AG10803 (cell line): ENCODE measurements at regions not wholly inside any gene's neighbourhood (a gene's known extent, or its start where the extent isn't known, plus 50 kb on each side); places are given as distances from the start of the nearest gene placed in this dataset.
A peak's percentile ranks its signal among the peaks of the same experiment; 100 is the strongest.

Source experiments
- DNase-seq: peaks from one replicate; pipeline ENCODE4 v3.0.0; 2010; ENCODE audit warnings: low read depth
- H3K4me3 ChIP-seq: 2 replicates; pipeline ENCODE4 v1.5.1; 2011; ENCODE audit warnings: mild to moderate bottlenecking, low read length, control low read depth
- TF ChIP-seq, protein P1 (sequence below): conservative IDR thresholded peaks from 2 replicates; pipeline ENCODE4 v1.5.1; 2011; ENCODE audit warnings: mild to moderate bottlenecking, low read length, control low read depth, inconsistent platforms

DNA sequence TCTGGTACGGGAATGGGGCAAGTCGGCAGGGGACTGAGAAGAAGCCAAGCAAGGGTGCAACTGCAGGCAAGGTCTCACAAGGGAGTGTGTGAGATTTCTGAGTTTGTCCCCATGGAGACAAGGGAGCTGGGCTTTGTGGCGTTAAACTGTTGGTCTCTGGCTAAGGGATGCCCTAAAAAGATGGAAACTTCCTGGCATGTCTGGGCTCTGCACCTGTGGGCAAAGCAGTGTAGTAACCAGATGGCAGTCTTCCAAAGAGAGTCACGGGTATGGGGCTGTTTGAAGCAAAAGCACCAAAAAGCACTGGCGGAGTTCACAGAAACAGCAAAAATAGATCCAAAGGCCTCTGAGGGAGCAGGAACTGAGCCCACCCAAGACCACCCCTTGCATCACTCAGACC lies 104.8 kb upstream of the SLC44A3 start:
- no peak for DNase-seq
- TF ChIP-seq, protein P1, sequence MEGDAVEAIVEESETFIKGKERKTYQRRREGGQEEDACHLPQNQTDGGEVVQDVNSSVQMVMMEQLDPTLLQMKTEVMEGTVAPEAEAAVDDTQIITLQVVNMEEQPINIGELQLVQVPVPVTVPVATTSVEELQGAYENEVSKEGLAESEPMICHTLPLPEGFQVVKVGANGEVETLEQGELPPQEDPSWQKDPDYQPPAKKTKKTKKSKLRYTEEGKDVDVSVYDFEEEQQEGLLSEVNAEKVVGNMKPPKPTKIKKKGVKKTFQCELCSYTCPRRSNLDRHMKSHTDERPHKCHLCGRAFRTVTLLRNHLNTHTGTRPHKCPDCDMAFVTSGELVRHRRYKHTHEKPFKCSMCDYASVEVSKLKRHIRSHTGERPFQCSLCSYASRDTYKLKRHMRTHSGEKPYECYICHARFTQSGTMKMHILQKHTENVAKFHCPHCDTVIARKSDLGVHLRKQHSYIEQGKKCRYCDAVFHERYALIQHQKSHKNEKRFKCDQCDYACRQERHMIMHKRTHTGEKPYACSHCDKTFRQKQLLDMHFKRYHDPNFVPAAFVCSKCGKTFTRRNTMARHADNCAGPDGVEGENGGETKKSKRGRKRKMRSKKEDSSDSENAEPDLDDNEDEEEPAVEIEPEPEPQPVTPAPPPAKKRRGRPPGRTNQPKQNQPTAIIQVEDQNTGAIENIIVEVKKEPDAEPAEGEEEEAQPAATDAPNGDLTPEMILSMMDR = no peak
- H3K4me3 ChIP-seq = no peak overlapping the region

GRCh38 chr1:94714552-94714951 lies 105.6 kb upstream of the SLC44A3 start:
- no peak for DNase-seq
- H3K4me3 ChIP-seq = no peak overlapping the region
- TF ChIP-seq, protein P1 = no peak

DNA sequence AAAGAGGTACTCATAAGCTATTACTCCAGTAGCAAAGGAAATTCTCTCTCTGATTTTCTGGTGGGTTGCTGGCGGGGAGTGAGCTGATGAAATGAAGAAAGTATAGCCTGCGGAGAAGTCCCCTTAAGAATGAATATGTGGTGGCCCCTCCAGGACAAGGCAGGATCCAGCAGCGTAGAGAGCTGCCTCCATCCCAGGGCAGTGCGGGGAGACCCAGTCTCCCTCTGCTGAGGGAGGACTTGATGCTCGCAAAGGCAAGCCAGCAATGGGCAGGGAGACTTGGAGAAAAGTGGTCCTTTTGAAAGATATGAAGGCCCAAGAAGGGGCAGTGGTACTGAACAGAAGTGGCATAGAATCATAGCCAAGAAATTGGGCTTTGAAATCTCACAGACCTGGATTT lies 106.0 kb upstream of the SLC44A3 start:
- TF ChIP-seq, protein P1 = no peak
- no peak for DNase-seq
- no peak overlapping the region for H3K4me3 ChIP-seq

DNA sequence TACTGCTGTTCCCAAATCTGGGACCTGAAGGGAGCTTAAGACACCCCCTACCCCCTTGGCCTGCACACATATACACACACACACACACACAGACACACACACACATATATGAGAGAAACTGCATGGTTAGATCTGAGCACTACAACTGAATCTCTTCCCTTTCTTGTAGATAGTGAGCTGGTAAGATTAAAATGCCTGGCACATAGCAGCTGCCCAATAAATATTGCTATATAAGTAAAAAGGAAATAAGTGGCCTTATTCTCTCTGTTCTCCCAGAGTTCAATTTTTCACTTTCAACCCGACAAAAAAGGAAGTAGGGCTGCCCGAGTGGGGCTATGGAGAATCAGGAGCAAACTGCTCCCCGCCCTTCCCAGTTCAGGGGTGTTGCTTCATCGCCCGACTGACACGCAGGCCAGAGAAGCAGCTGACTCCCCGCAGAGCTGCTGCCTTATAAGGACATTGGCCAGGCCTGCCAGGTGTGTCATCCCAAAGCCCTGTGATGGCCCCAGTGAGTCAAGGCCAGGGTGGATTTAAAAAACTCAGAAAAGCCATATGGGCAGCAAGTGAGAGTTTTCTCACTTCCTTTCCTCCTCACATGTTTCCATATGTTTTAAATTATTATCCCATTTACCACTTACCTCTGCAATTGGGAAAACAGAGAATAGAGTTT lies 106.5 kb upstream of the SLC44A3 start:
- no peak overlapping the region for H3K4me3 ChIP-seq
- TF ChIP-seq, protein P1 = no peak
- peak; percentile 99 for DNase-seq

DNA sequence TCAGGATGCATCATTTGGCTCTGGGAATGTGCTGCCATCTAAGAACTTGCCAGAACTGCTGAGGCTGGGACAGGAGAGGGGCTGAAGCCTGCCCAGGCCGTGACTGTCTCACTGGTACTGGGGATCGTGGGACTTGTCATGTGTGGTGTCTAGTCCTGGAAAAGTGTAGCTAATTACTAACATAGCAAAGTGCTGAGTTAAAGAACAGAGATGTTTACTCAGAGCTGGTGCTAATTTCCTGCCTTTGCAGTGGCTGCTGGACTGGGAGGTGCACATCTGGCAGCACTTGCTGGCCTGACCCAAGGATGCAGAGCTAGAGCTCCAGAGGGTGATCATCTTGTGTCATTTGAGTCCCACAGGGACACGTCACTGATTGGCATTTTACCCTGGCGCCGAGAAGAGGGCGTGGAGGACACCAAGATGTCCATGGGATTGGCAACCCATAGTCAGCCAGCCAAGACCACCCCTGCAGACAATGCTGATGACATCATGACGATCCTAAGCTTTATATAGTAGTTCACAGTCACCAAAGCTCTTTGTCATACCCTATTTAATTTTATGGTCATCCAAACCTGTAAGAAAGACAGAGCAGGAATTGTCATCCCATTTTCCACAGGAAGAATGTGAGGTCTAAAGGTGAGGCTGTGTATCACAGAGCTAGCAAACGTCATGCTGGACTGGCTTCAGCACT lies 110.1 kb upstream of the SLC44A3 start:
- TF ChIP-seq, protein P1 = no peak
- peak; percentile 91 for DNase-seq
- no peak overlapping the region for H3K4me3 ChIP-seq

DNA sequence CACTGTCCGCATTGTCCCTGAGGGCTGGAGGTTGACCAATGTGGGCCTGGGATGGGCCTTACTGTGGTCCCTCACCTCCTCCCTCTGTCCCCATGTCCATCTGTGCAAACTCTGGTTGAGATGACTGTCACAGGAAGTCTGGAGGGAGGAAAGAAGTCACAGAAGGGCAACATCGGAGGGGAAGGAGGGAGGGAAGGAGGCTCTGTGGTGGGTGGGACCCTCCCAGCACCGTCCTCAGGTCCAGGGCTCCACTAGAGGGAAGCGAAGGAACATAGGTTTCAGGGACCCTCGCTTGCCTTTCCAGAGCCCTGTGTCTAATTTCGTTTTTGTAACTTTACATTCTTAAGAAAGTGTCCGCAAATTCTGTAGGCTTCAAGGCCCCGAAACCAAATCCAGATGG lies 111.3 kb upstream of the SLC44A3 start:
- H3K4me3 ChIP-seq = no peak overlapping the region
- TF ChIP-seq, protein P1 = no peak
- no peak for DNase-seq

DNA sequence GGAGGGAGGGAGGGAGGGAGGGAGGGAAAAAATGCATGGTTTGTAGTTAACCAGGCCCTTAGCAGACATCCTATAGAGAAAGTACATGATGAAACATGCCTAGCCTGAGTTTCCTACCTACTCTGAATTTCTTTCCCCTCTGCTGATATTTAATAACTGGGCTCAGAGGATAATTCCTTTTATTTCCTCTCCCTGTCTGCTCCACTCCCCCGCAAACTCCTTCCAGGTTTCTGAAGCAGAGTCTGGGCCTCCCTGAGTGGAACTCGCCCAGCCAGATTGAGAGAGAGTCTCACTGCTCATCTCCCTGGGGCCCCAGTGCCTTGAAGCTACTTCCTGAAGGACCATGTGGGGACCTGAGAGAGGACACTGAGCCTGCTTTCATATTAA lies 111.9 kb upstream of the SLC44A3 start:
- DNase-seq = no peak
- TF ChIP-seq, protein P1 = no peak
- H3K4me3 ChIP-seq = no peak overlapping the region
